ENCODE measurements at regions not wholly inside any gene's neighbourhood (a gene's known extent, or its start where the extent isn't known, plus 50 kb on each side); places are given as distances from the start of the nearest gene placed in this dataset.

- DNase-seq (ENCODE audit: extremely low read depth, low read depth): no peak
Observed at GRCh38 chr6:8277769-8278168, 157.6 kb downstream of the SLC35B3 start.

DNA sequence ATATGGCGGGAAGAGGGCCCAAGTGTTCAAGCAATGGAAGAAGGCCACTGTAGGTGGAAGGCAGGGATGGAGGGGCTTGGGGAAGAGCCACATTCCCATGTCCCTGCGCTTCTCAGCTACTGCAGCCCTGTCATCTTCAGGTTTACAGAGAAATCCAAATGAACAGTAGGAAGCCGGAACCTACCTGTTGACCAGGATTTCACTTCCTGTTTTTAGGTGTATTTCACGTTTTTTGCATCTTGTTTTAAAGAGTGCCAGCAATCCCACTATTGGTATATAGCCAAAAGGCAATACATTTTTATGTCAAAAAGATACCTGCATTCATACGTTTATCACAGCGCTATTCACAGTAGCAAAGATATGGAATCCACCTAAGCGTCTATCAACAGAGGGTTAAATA, 159.2 kb downstream of the SLC35B3 start:
- DNase-seq (ENCODE audit: extremely low read depth, low read depth): no peak

GRCh38 chr6:8275667-8276066, 159.7 kb downstream of the SLC35B3 start:
- no peak for DNase-seq (ENCODE audit: extremely low read depth, low read depth)

DNA sequence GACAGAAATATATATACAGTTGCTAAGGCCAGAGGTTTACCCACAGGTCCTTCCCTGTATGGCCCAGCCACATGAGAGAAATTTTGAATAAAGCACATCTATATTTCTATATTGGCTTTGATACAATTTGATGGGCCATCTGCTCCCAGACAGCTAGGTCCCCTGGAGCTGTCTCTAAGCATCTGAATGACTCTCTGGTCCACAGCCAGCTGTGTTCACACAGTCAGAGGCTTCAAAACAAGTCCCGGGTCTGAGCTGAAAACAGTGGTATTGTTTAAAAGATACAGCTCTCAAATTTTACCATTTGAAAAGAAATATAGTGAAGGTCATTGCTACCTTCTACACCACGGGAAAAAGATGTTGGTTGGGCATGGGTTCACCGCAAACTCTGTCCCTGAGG, 161.1 kb downstream of the SLC35B3 start:
- no peak for DNase-seq (ENCODE audit: extremely low read depth, low read depth)

- DNase-seq (ENCODE audit: extremely low read depth, low read depth): no peak
Observed at GRCh38 chr6:8269872-8270454, 165.4 kb downstream of the SLC35B3 start.

- DNase-seq (ENCODE audit: extremely low read depth, low read depth): no peak
Observed at GRCh38 chr6:8269094-8269493, 166.3 kb downstream of the SLC35B3 start.

GRCh38 chr6:8268606-8269005, 166.3 kb upstream of the EEF1E1 start:
- DNase-seq (ENCODE audit: extremely low read depth, low read depth): no peak

DNA sequence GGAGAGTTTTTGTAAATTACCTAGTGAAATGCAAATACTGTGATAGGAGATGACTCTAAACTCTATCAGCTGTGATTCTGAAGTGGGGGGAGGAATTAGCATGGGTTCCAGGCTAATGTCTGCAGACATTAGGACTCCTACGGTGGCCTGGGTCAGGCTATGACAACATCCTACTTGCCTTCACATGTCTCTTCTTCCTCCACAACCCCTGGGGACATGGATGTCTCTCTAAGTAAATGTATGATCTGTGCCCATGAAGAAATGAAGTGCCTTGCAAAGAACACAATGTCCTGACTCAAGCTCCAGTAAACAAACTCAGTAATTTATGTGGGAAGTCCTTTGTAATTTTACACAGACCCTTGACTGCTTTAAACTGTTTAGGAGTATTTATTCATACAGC, 165.8 kb upstream of the EEF1E1 start:
- no peak for DNase-seq (ENCODE audit: extremely low read depth, low read depth)

GRCh38 chr6:8260610-8261009, 158.3 kb upstream of the EEF1E1 start:
- DNase-seq (ENCODE audit: extremely low read depth, low read depth): no peak

GRCh38 chr6:8246403-8246802, 144.1 kb upstream of the EEF1E1 start:
- no peak for DNase-seq (ENCODE audit: extremely low read depth, low read depth)

GRCh38 chr6:8245726-8246125, 143.4 kb upstream of the EEF1E1 start:
- DNase-seq (ENCODE audit: extremely low read depth, low read depth): no peak

- no peak for DNase-seq (ENCODE audit: extremely low read depth, low read depth)
Observed at GRCh38 chr6:8243475-8243874, 141.1 kb upstream of the EEF1E1 start.

GRCh38 chr6:8242885-8243284, 140.5 kb upstream of the EEF1E1 start:
- no peak for DNase-seq (ENCODE audit: extremely low read depth, low read depth)

DNA sequence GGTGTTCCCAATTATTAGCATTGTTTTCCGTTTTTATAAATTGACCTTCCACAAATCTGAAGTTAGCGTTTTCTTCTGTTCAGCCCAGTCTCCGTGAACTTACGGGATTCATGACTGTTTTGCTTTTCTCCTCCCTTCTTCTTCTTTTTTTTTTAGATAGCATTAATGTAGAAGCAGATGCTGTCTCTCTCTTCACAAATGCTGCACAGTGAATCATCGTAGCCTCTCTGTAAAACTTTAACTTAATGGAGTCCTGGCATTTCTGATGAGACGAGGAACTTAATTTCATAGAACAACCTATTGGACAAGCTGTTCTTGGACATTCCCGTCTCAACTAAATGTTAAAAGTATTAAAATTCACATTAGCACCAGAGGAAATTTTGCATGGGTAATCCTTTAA, 138.0 kb upstream of the EEF1E1 start:
- DNase-seq (ENCODE audit: extremely low read depth, low read depth): no peak

DNA sequence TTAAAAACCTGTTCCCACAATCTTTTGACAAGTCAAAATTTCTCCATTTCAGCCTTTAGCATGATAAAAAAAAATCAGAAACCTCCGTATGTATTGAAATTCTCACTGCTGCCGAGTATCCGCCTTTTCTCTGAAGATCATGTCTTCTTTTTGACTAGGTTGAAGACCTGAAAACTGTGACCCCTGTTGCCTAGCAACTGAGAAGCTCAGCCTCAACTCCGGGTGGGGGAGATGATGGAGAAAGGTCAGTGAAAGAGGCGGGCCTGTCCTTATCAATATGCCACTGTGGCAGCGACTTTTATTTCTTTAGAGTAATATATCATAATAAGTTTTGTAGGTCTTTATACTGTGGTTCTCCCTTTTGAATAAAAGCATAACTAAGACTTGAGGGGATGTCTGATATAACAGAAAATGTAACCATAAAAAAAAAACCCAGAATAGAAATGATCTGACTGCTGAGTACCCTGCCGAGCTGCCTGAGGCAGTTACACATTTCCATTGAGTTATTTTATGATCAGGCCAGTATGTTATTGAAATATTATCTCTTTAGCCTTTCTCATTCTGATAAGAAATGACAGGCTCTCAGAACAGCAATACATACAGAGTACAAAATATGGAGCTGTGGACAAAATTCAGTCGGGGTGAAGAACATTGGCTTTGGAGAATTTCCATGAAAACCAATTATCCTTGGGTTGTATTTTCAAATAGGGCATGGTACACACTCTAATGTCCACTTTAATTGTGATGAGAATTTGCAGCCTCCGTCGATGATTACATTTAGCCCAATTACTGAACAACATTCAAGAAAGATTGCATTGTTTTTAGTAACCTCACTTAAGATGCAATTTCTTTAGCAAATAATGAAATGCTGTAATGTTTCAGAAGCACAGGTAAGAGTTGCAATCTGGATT, 136.7 kb upstream of the EEF1E1 start:
- DNase-seq (ENCODE audit: extremely low read depth, low read depth): no peak

- DNase-seq (ENCODE audit: extremely low read depth, low read depth): no peak
Observed at GRCh38 chr6:8237668-8238067, 135.3 kb upstream of the EEF1E1 start.

DNA sequence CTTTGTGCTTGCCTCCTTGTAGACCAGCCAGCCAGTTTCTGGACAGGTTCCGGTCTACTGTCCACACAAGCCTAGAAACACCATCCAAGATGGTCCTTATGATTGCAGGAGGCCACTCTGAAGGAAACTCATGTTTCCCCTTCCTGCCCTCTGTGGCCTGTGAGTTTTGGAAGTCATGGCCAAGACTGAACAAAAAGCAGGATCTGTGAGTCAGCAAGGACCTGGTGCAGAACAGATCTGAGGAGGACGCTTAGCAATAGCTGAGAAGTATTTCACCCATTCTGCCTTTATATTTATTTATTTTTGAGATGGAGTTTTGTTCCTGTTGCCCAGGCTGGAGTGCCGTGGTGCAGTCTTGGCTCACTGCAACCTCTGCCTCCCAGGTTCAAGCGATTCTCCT, 134.6 kb upstream of the EEF1E1 start:
- no peak for DNase-seq (ENCODE audit: extremely low read depth, low read depth)

DNA sequence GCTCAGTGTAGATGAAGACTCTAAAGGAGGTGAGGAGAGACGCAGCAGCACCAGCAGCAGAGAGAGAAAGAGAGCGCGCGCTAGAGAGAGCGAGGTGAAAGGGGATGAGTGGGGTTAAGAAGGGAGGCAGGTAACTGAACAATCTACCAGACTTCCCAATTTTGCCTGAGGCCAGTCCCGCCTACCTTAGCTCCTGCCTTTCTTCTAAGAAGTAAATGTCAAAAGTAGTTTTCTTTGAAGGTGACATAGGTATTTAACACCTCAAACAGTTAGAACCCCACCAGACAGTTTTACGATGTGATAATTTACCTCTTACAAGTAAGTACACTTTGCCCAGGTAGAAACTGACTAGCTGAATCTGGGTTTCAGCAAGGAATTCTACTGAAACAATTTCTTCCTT, 132.0 kb upstream of the EEF1E1 start:
- no peak for DNase-seq (ENCODE audit: extremely low read depth, low read depth)

DNA sequence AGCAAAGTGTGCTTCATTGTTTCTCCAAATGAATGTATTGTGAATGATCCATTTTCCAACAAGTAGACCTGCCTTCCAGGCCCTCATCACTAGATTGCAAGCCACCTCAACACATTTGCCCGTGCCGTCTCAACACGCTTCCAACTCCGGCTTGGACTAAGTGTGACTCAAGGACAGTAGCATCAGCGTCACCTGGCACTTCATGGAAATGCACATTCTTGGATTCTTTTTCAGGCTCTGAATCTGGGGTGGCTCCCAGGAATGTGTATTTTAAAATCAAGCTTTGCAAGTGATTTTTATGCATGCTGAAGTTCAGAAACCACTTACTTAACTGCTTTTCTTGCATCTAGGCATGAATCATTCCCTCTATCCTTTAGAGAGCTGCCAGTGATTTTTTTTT, 129.6 kb upstream of the EEF1E1 start:
- DNase-seq (ENCODE audit: extremely low read depth, low read depth): no peak

- DNase-seq (ENCODE audit: extremely low read depth, low read depth): no peak
Observed at GRCh38 chr6:8229915-8230756, 127.8 kb upstream of the EEF1E1 start.

- no peak for DNase-seq (ENCODE audit: extremely low read depth, low read depth)
Observed at GRCh38 chr6:8225113-8225512, 122.8 kb upstream of the EEF1E1 start.

DNA sequence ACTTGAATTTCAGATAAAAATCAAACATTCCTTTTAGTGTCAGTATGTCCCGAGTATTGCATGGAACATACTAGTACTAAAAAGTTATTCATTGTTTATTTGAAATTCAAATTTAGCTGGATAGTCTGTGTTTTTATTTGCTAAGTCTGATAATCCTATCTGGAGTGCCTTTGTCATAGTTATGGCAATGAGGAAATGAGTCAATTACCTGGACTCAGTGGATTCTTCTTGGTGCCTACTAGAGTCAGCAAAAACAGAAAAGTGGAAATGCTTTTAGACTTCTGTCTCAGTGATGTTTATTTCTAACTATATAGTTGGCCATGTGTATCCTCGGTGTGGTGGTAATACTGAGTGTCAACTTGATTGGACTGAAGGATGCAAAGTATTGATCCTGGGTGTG, 121.3 kb upstream of the EEF1E1 start:
- DNase-seq (ENCODE audit: extremely low read depth, low read depth): no peak

Data from NCI-H460 (cell line).